ENCODE measurements at regions not wholly inside any gene's neighbourhood (a gene's known extent, or its start where the extent isn't known, plus 50 kb on each side); places are given as distances from the start of the nearest gene placed in this dataset.

GRCh38 chr9:103680581-103680980 lies 413.5 kb upstream of the SMC2 start:
- TF ChIP-seq POLR2A (IDR thresholded peaks at IDR 0.05) (no peak), CTCF (IDR thresholded peaks at IDR 0.05) (no peak), POLR2AphosphoS5 (IDR thresholded peaks at IDR 0.05) (no peak), EP300 (IDR thresholded peaks at IDR 0.05) (no peak)

Data from stomach (tissue), 4 donors.